ENCODE measurements at regions not wholly inside any gene's neighbourhood (a gene's known extent, or its start where the extent isn't known, plus 50 kb on each side); places are given as distances from the start of the nearest gene placed in this dataset.

DNA sequence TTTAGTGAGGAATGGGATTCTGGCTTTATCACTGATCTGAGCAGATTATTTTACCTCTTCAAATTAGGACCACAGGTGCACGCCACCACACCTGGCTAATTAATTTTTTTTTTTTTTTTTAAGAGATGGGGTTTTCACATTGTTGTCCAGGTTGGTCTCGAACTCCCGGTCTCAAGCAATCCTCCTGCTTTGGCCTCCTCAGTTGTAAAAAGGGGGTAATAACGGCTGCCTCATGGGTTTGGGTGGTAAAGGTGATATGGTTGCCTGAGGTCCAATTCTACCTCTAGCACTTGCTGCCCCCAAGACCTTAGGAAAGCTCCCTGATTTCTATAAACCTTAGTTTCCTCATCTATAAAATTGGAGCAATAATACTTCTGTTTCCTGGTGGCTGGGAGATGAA lies 130.7 kb upstream of the HS3ST2 start:
- no peak for TF ChIP-seq POLR2A (IDR thresholded peaks at IDR 0.05)
- TF ChIP-seq, protein P1, sequence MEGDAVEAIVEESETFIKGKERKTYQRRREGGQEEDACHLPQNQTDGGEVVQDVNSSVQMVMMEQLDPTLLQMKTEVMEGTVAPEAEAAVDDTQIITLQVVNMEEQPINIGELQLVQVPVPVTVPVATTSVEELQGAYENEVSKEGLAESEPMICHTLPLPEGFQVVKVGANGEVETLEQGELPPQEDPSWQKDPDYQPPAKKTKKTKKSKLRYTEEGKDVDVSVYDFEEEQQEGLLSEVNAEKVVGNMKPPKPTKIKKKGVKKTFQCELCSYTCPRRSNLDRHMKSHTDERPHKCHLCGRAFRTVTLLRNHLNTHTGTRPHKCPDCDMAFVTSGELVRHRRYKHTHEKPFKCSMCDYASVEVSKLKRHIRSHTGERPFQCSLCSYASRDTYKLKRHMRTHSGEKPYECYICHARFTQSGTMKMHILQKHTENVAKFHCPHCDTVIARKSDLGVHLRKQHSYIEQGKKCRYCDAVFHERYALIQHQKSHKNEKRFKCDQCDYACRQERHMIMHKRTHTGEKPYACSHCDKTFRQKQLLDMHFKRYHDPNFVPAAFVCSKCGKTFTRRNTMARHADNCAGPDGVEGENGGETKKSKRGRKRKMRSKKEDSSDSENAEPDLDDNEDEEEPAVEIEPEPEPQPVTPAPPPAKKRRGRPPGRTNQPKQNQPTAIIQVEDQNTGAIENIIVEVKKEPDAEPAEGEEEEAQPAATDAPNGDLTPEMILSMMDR (IDR thresholded peaks at IDR 0.05): no peak
- no peak for TF ChIP-seq EP300 (IDR thresholded peaks at IDR 0.05)
- no peak for TF ChIP-seq POLR2AphosphoS5 (IDR thresholded peaks at IDR 0.05)

All from upper lobe of left lung (tissue), 4 donors.